Endothelial cell of umbilical vein (primary cell): ENCODE measurements at regions not wholly inside any gene's neighbourhood (a gene's known extent, or its start where the extent isn't known, plus 50 kb on each side); places are given as distances from the start of the nearest gene placed in this dataset.

Experiments
- BruUV-seq: library from RNA; stranded (reverse); fragments of 400-500 nt; replicated peaks from 2 replicates; lab custom pipeline; 2021; lab: Mats Ljungman, UMichigan
- CTCF ChIA-PET: fragments of 300-600, 350-600 bp; sonication (Branson Sonifier 250); formaldehyde crosslinking; loops from one replicate; lab custom pipeline; 2021; ENCODE audit warnings: antibody characterized with exemption, inconsistent platforms; lab: Charles Lee
- POLR2A ChIA-PET: fragments of 300-600, 350-600 bp; sonication (Branson Sonifier 250); formaldehyde crosslinking; loops from one replicate; lab custom pipeline; 2021; ENCODE audit warnings: antibody characterized with exemption, inconsistent platforms; lab: Charles Lee
- DNase-seq: peaks from one replicate; pipeline ENCODE4 v3.0.0-alpha.2; 2011; ENCODE audit warnings: low read depth, low spot score
- FAIRE-seq: peaks from 2 replicates; lab custom pipeline; 2011; peaks lifted over from hg19 to GRCh38; lab: Jason Lieb, UNC
- H2AFZ ChIP-seq: 2 replicates; pipeline ENCODE4 v1.6.0; 2012; ENCODE audit warnings: low read depth, low read length, control low read depth, inconsistent platforms
- H3K27ac ChIP-seq: 2 replicates; pipeline ENCODE4 v1.5.1; 2011; ENCODE audit warnings: low read depth, mild to moderate bottlenecking, control low read depth, low read length, moderate library complexity; ENCODE audit not compliant: insufficient read depth
- H3K27me3 ChIP-seq, 2 experiments: 2 replicates each; pipeline versions ENCODE4 v1.6.0 to v1.6.1; 2011; ENCODE audit warnings: low read length in 2 of 2, mixed read lengths in 1 of 2; ENCODE audit not compliant: control insufficient read depth in 2 of 2, insufficient read depth in 2 of 2
- H3K36me3 ChIP-seq, 2 experiments: 2 replicates in 1 of 2; 3 replicates in 1 of 2; pipeline ENCODE4 v1.5.1; 2011; ENCODE audit warnings: low read length in 2 of 2, mild to moderate bottlenecking in 1 of 2, moderate library complexity in 1 of 2; ENCODE audit not compliant: control insufficient read depth in 2 of 2, insufficient read depth in 2 of 2; ENCODE audit errors: extremely low read depth in 1 of 2
- H3K4me1 ChIP-seq: 3 replicates; pipeline ENCODE4 v1.5.1; 2011; ENCODE audit warnings: mild to moderate bottlenecking, low read length; ENCODE audit not compliant: control insufficient read depth, insufficient read depth; ENCODE audit errors: extremely low read depth
- H3K4me2 ChIP-seq: 2 replicates; pipeline ENCODE4 v1.6.1; 2011; ENCODE audit warnings: low read length, control low read depth, mixed read lengths; ENCODE audit not compliant: insufficient read depth
- H3K4me3 ChIP-seq, 3 experiments: fragments of 200-600 bp in 1 of 3; sonication (generic), shearing (Covaris generic) in 1 of 3; replicated peaks in 1 of 3; 2 replicates each; pipeline ENCODE4 v1.5.1; 2011 to 2016; ENCODE audit warnings: control low read depth in 3 of 3, low read length in 3 of 3, mild to moderate bottlenecking in 2 of 3, inconsistent platforms in 1 of 3, low read depth in 1 of 3, moderate library complexity in 1 of 3; ENCODE audit not compliant: insufficient read depth in 1 of 3
- H3K79me2 ChIP-seq: 2 replicates; pipeline ENCODE4 v1.6.0; 2012; ENCODE audit warnings: low read length, inconsistent platforms; ENCODE audit not compliant: control insufficient read depth, insufficient read depth
- H3K9ac ChIP-seq: replicated peaks from 2 replicates; pipeline ENCODE3; 2011; ENCODE audit warnings: low read length, control low read depth; ENCODE audit not compliant: insufficient read depth; ENCODE audit errors: extremely low read depth
- H3K9me1 ChIP-seq: replicated peaks from 3 replicates; pipeline ENCODE4 v1.6.0; 2011; ENCODE audit warnings: mild to moderate bottlenecking, low read length; ENCODE audit not compliant: control insufficient read depth, insufficient read depth; ENCODE audit errors: extremely low read depth
- H3K9me3 ChIP-seq: replicated peaks from 2 replicates; pipeline ENCODE4 v1.5.1; 2012; ENCODE audit warnings: low read length, inconsistent platforms; ENCODE audit not compliant: control insufficient read depth, insufficient read depth
- H4K20me1 ChIP-seq: replicated peaks from 2 replicates; pipeline ENCODE3; 2011; ENCODE audit warnings: mild to moderate bottlenecking, low read length; ENCODE audit not compliant: control insufficient read depth, insufficient read depth; ENCODE audit errors: extremely low read depth
- CTCF ChIP-seq, 2 donors: IDR thresholded peaks; 1 replicate in 1 of 2; 2 replicates in 1 of 2; pipeline ENCODE4 v1.5.1; 2011; ENCODE audit warnings: low read length in 2 of 2, mild to moderate bottlenecking in 2 of 2, moderate library complexity in 2 of 2, control low read depth in 1 of 2, inconsistent platforms in 1 of 2, low read depth in 1 of 2; ENCODE audit not compliant: insufficient read depth in 1 of 2; ENCODE audit errors: extremely low read depth in 1 of 2
- EZH2 ChIP-seq: IDR thresholded peaks from 2 replicates; pipeline ENCODE4 v1.6.1; 2012; ENCODE audit warnings: borderline replicate concordance, low read depth, mild to moderate bottlenecking, moderate library complexity, low read length, inconsistent platforms; ENCODE audit not compliant: severe bottlenecking
- FOS ChIP-seq: IDR thresholded peaks from 2 replicates; pipeline ENCODE4 v1.6.1; 2011; ENCODE audit warnings: mild to moderate bottlenecking, low read length, moderate library complexity, borderline replicate concordance; ENCODE audit not compliant: insufficient read depth
- GATA2 ChIP-seq: IDR thresholded peaks from 2 replicates; pipeline ENCODE4 v1.7.0; 2011; ENCODE audit warnings: low read depth, mild to moderate bottlenecking, moderate library complexity, mixed read lengths, low read length; ENCODE audit not compliant: insufficient read length, insufficient read depth
- JUN ChIP-seq: IDR thresholded peaks from 2 replicates; pipeline ENCODE4 v1.6.1; 2011; ENCODE audit warnings: borderline replicate concordance, low read depth; ENCODE audit not compliant: insufficient read length, insufficient read depth
- MAX ChIP-seq: IDR thresholded peaks from 2 replicates; pipeline ENCODE4 v1.6.1; 2011; ENCODE audit not compliant: insufficient read depth, insufficient read length
- MYC ChIP-seq: IDR thresholded peaks from one replicate; pipeline ENCODE4 v1.6.1; 2011; ENCODE audit warnings: mild to moderate bottlenecking, low read depth, low read length
- POLR2A ChIP-seq: IDR thresholded peaks from 2 replicates; pipeline ENCODE4 v1.6.1; 2012; ENCODE audit warnings: low read depth, mild to moderate bottlenecking, control low read depth, low read length
- POLR2AphosphoS5 ChIP-seq: IDR thresholded peaks from 2 replicates; pipeline ENCODE4 v1.6.1; 2012; ENCODE audit warnings: low read depth, mild to moderate bottlenecking, control low read depth, low read length, moderate library complexity; ENCODE audit not compliant: insufficient read depth
- dilution Hi-C: fragments of 300-500 bp; cut with MboI; formaldehyde crosslinking; loops from one replicate; pipeline ENCODE4 v1.15.0; 2019; ENCODE audit warnings: low sequenced_read_pairs; ENCODE audit not compliant: extremely low pct_ligation_motif_present
- intact Hi-C: fragments of 100-400 bp; cut with micrococcal nuclease; formaldehyde crosslinking; loops from one replicate; pipeline ENCODE4 v1.10.0; 2022

DNA sequence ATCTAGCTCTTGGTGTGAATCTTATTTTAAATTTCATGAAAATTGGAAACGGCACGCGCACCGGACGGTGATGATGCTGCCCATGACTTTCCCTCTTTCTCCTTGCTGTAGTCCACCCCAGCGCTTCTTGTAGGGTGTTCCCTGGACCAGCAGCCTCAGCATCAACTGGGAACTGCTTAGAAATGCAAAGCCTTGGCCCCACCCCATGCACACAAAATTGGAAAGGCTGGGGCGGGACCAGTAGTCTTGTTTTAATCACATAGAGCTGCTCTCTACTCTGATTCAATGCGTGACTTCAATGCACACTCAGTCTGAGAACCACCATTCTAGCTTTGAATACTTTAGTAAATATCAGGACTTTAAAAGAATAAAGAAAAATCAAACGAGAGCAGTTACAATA lies 427.1 kb downstream of the EFNB2 start:
- ChIA-PET CTCF (no interaction called here), POLR2A (interaction anchor here (0.6 kb wide), 1 partner anchor 424 kb away, joined by 3 read pairs; no protein-coding TSS in a partner anchor)
- Histone ChIP-seq H3K4me1 (peaks cover 43% of the 10 kb centered on the region), H3K9ac (no peak overlapping the region), H3K9me3 (no peaks in the 10 kb centered on the region), H3K4me3 (no peak overlapping the region), H3K27ac (no peak overlapping the region), H3K79me2 (no peaks in the 10 kb centered on the region), H4K20me1 (no peaks in the 10 kb centered on the region), H2AFZ (no peak overlapping the region), H3K9me1 (no peaks in the 10 kb centered on the region), H3K4me2 (no peak overlapping the region), H3K36me3 (no peaks in the 10 kb centered on the region), H3K27me3 (no peaks in the 10 kb centered on the region)
- intact Hi-C loops (no loop called here), dilution Hi-C loops (no loop called here)
- FAIRE-seq (no peak), DNase-seq (no peak)
- no TSS peak for BruUV-seq
- TF ChIP-seq EZH2 (no peak), POLR2A (no peak), JUN (no peak), GATA2 (no peak), CTCF (IDR thresholded peaks at IDR 0.05; ENCODE audit: extremely low read depth in 1 of 2, insufficient read depth in 1 of 2, low read depth in 1 of 2, low read length in 2 of 2) (no peak), POLR2AphosphoS5 (no peak), MYC (no peak), FOS (no peak), MAX (no peak)
